Natural killer cell (primary cell): ENCODE measurements at regions not wholly inside any gene's neighbourhood (a gene's known extent, or its start where the extent isn't known, plus 50 kb on each side); places are given as distances from the start of the nearest gene placed in this dataset.
"Not testable (repeated sequence)": the region's sequence is repeated elsewhere in the genome, so short reads cannot be mapped to it uniquely, and the experiment has no call there.

Experiments
- ATAC-seq, 3 donors: fragments of 150-1000 bp in 2 of 3; fragments of 200-7000 bp in 1 of 3; cut with Tn5 transposase; 1 replicate in 1 of 3; 2 replicates in 2 of 3; pipeline ENCODE4 v1.10.0; 2021; ENCODE audit warnings: mild to moderate bottlenecking in 2 of 3, moderate library complexity in 2 of 3
- DNase-seq, 2 donors: peaks; one replicate each; pipeline versions ENCODE4 v3.0.0 to v3.0.0-alpha.2; 2013 to 2021; ENCODE audit warnings: mixed read lengths in 1 of 2
- H3K27ac ChIP-seq: one replicate; pipeline ENCODE4 v1.5.1; 2013; ENCODE audit warnings: mild to moderate bottlenecking, low read length
- H3K27me3 ChIP-seq: one replicate; pipeline ENCODE4 v1.6.1; 2013; ENCODE audit warnings: low read length; ENCODE audit not compliant: control insufficient read depth, insufficient read depth
- H3K36me3 ChIP-seq: one replicate; pipeline ENCODE4 v1.6.1; 2013; ENCODE audit warnings: low read length; ENCODE audit not compliant: control insufficient read depth, insufficient read depth
- H3K4me1 ChIP-seq: one replicate; pipeline ENCODE4 v1.6.1; 2013; ENCODE audit warnings: low read length; ENCODE audit not compliant: control insufficient read depth, insufficient read depth
- H3K4me3 ChIP-seq: one replicate; pipeline ENCODE4 v1.5.1; 2013; ENCODE audit warnings: low read length
- H3K9me3 ChIP-seq: one replicate; pipeline ENCODE4 v1.6.1; 2013; ENCODE audit warnings: low read length; ENCODE audit not compliant: control insufficient read depth, insufficient read depth
- H3K27ac Mint-ChIP-seq, 2 donors: one replicate each; pipeline ENCODE4 v1.8.0; 2022; ENCODE audit warnings: mild to moderate bottlenecking in 2 of 2, mixed read lengths in 2 of 2, moderate library complexity in 1 of 2
- H3K27me3 Mint-ChIP-seq, 2 donors: one replicate each; pipeline ENCODE4 v1.8.0; 2022; ENCODE audit warnings: low read depth in 2 of 2, mixed read lengths in 2 of 2
- H3K36me3 Mint-ChIP-seq: one replicate; pipeline ENCODE4 v1.8.0; 2022; ENCODE audit warnings: mixed read lengths
- H3K4me1 Mint-ChIP-seq, 2 donors: one replicate each; pipeline ENCODE4 v1.8.0; 2022; ENCODE audit warnings: mixed read lengths in 2 of 2
- H3K4me3 Mint-ChIP-seq: one replicate; pipeline ENCODE4 v1.8.0; 2022; ENCODE audit warnings: mild to moderate bottlenecking, moderate library complexity, mixed read lengths
- H3K9me3 Mint-ChIP-seq, 2 donors: one replicate each; pipeline ENCODE4 v1.8.0; 2022; ENCODE audit warnings: mixed read lengths in 2 of 2
- CTCF ChIP-seq: fragments of 200-600 bp; IDR thresholded peaks from one replicate; pipeline ENCODE4 v1.8.0; 2022; ENCODE audit warnings: antibody characterized with exemption
- WGBS: methylation state at CpG from one replicate; pipeline ENCODE4 v1.1.7; 2013; ENCODE audit warnings: missing lambda C conversion rate; ENCODE audit not compliant: insufficient coverage; 5-methylcytosine and 5-hydroxymethylcytosine counted together
- intact Hi-C: fragments of 100-400 bp; cut with micrococcal nuclease; formaldehyde crosslinking; loops from one replicate; pipeline ENCODE4 v1.14.2; 2022

DNA sequence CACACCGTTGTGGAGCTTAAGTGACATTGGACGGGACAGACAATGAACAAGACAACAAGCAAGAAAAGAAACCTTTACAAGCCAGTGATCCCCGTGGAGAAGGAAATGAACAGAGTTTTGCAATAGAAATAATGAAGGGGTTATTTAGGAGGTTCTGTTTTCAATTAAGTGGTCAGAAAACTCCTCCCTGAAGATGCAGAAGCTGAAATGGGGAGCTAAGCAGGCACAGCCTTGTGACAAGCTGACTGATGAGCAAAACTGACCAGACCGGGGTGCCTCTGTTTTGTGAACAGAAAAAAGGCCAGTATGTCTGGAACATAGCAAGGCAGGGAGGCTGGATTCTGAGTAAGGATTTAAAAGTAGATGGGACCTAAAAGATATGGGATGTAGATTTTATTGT is 299.8 kb upstream of the POM121L12 start:
- Mint-ChIP-seq H3K36me3 (peaks cover 18% of the 10 kb centered on the region), H3K4me3 (no peak overlapping the region), H3K27me3 (no peaks in the 10 kb centered on the region), H3K4me1 (no peaks in the 10 kb centered on the region), H3K9me3 (peaks cover 13 to 23% of the 10 kb centered on the region in 2 donors), H3K27ac (no peak overlapping the region)
- no peak overlapping the region for H3K27ac ChIP-seq
- no peaks in the 10 kb centered on the region for H3K36me3 ChIP-seq
- intact Hi-C loops = no loop called here
- H3K27me3 ChIP-seq = no peaks in the 10 kb centered on the region
- H3K4me3 ChIP-seq = no peak overlapping the region
- no peak for TF ChIP-seq CTCF
- no peak for DNase-seq
- peaks cover 11% of the 10 kb centered on the region for H3K9me3 ChIP-seq
- ATAC-seq = no peak
- WGBS = 85% methylated on average over 4 of the region's 4 CpGs
- H3K4me1 ChIP-seq = no peaks in the 10 kb centered on the region

GRCh38 chr7:52728683-52729082 is 306.8 kb upstream of the POM121L12 start:
- H3K27ac Mint-ChIP-seq, H3K4me3 ChIP-seq, H3K36me3 ChIP-seq, H3K9me3 ChIP-seq, H3K4me1 ChIP-seq, H3K4me3 Mint-ChIP-seq, DNase-seq, intact Hi-C loops, H3K27ac ChIP-seq, ATAC-seq, H3K27me3 ChIP-seq, H3K27me3 Mint-ChIP-seq, H3K4me1 Mint-ChIP-seq: not testable (repeated sequence)
- H3K9me3 Mint-ChIP-seq = peaks cover 18 to 23% of the 10 kb centered on the region in 2 donors
- WGBS = 90% methylated on average over 2 of the region's 5 CpGs
- peaks cover 12% of the 10 kb centered on the region for H3K36me3 Mint-ChIP-seq

- intact Hi-C loops = no loop called here
- H3K9me3 ChIP-seq = peaks cover 8% of the 10 kb centered on the region
- no peaks in the 10 kb centered on the region for H3K4me1 ChIP-seq
- no peaks in the 10 kb centered on the region for H3K36me3 ChIP-seq
- no peaks in the 10 kb centered on the region for H3K4me1 Mint-ChIP-seq
- WGBS = 17% methylated on average over 1 of the region's 2 CpGs
- peaks cover 12% of the 10 kb centered on the region for H3K36me3 Mint-ChIP-seq
- H3K27ac ChIP-seq = no peak overlapping the region
- no peaks in the 10 kb centered on the region for H3K27me3 Mint-ChIP-seq
- ATAC-seq (no peak), DNase-seq (no peak)
- no peak overlapping the region for H3K27ac Mint-ChIP-seq
- no peaks in the 10 kb centered on the region for H3K27me3 ChIP-seq
- no peak for TF ChIP-seq CTCF
- H3K4me3 Mint-ChIP-seq = no peak overlapping the region
- H3K9me3 Mint-ChIP-seq = peaks cover 22 to 29% of the 10 kb centered on the region in 2 donors
- no peak overlapping the region for H3K4me3 ChIP-seq
Measured at GRCh38 chr7:52727632-52728031, 307.8 kb upstream of the POM121L12 start.

DNA sequence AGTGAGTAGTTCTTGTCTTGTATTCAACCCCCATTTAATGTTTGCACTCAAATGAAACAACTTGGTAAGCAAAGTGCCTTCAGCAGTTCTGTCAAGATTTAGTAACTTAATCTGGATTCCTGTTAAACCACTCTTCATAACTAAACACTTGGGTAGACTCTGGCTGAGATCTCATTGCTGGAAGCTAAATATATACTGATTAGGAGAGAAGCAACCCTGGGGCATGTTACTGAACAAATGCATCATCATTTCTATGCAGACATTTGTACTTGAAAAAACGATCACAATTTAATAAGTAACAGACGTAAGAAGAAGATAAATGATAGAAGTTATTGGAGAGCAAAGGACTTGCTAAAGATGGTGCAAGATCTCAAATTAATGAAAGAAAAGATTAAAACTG is 308.4 kb upstream of the POM121L12 start:
- H3K4me1 Mint-ChIP-seq = no peaks in the 10 kb centered on the region
- no CpG with 5 or more reads among the region's 2 CpGs for WGBS
- no peaks in the 10 kb centered on the region for H3K4me1 ChIP-seq
- no peak overlapping the region for H3K27ac Mint-ChIP-seq
- no peaks in the 10 kb centered on the region for H3K36me3 ChIP-seq
- no peak for TF ChIP-seq CTCF
- ATAC-seq = no peak
- peaks cover 12% of the 10 kb centered on the region for H3K36me3 Mint-ChIP-seq
- peaks cover 21 to 27% of the 10 kb centered on the region in 2 donors for H3K9me3 Mint-ChIP-seq
- no peak overlapping the region for H3K4me3 ChIP-seq
- peaks cover 8% of the 10 kb centered on the region for H3K9me3 ChIP-seq
- H3K4me3 Mint-ChIP-seq = no peak overlapping the region
- DNase-seq = no peak
- intact Hi-C loops = no loop called here
- H3K27me3 ChIP-seq = no peaks in the 10 kb centered on the region
- no peaks in the 10 kb centered on the region for H3K27me3 Mint-ChIP-seq
- H3K27ac ChIP-seq = no peak overlapping the region
